ENCODE measurements at regions not wholly inside any gene's neighbourhood (a gene's known extent, or its start where the extent isn't known, plus 50 kb on each side); places are given as distances from the start of the nearest gene placed in this dataset.
A peak's percentile ranks its signal among the peaks of the same experiment; 100 is the strongest.

DNA sequence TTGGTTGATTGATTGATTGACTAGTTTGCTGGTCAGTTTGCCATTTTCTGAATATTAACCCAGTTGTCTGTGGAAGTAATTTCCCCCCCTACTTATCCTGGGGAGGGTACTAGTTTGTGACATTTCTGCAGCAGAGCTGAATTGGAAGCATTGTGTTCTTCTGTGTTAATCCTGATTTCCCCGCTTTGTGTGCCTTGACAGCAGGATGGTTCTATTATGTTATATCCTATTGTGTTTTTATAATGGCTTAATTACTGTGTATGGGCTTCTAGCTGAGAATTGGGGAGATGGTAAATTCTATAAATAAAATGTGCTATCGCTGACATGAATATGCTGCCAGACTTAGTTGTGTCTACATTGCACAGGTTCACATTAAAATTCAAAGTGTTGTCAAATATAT lies 499.7 kb downstream of the COG6 start:
- H3K27ac ChIP-seq (ENCODE audit: control insufficient read depth, insufficient read depth, low read length): no peak overlapping the region
- FAIRE-seq (no peak), DNase-seq (ENCODE audit: low read depth, low spot score) (no peak)
- no peaks in the 10 kb centered on the region for H3K79me2 ChIP-seq (ENCODE audit: control insufficient read depth, insufficient read depth, low read length)
- H3K4me1 ChIP-seq (ENCODE audit: control insufficient read depth, extremely low read depth, insufficient read depth, low read length): peaks cover 7% of the 10 kb centered on the region
- dilution Hi-C loops (cut with MboI; ENCODE audit: extremely low pct_ligation_motif_present, low sequenced_read_pairs): no loop called here
- TF ChIP-seq EZH2 (IDR thresholded peaks at IDR 0.05; ENCODE audit: low read length) (no peak), CTCF (optimal IDR thresholded peaks at IDR 0.05 in 1 of 3, IDR thresholded peaks at IDR 0.05 in 1 of 3, conservative IDR thresholded peaks at IDR 0.05 in 1 of 3; ENCODE audit: extremely low read depth in 1 of 3, insufficient read depth in 2 of 3, low read length in 3 of 3) (no peak)
- no peaks in the 10 kb centered on the region for H3K9me3 ChIP-seq (ENCODE audit: control insufficient read depth, low read depth, low read length)
- H3K27me3 ChIP-seq (ENCODE audit: control insufficient read depth, extremely low read depth, insufficient read depth, low read length): no peaks in the 10 kb centered on the region
- no peaks in the 10 kb centered on the region for H3K36me3 ChIP-seq (ENCODE audit: control insufficient read depth in 2 of 2, extremely low read depth in 1 of 2, insufficient read depth in 2 of 2, low read length in 2 of 2)
- no peak overlapping the region for H3K4me3 ChIP-seq (ENCODE audit: control insufficient read depth in 2 of 3, extremely low read depth in 1 of 3, insufficient read depth in 2 of 3, low read depth in 1 of 3, low read length in 3 of 3)
- no peak overlapping the region for H3K9ac ChIP-seq (ENCODE audit: control insufficient read depth, extremely low read depth, insufficient read depth, low read length)
- H4K20me1 ChIP-seq (ENCODE audit: control insufficient read depth, extremely low read depth, insufficient read depth, low read length): no peaks in the 10 kb centered on the region
- no peak overlapping the region for H3K4me2 ChIP-seq (ENCODE audit: control insufficient read depth, extremely low read depth, insufficient read depth, low read depth, low read length)
- no peak overlapping the region for H2AFZ ChIP-seq (ENCODE audit: control insufficient read depth, low read length)
- no peaks in the 10 kb centered on the region for H3K9me1 ChIP-seq (ENCODE audit: control insufficient read depth, extremely low read depth, insufficient read depth, low read length)

DNA sequence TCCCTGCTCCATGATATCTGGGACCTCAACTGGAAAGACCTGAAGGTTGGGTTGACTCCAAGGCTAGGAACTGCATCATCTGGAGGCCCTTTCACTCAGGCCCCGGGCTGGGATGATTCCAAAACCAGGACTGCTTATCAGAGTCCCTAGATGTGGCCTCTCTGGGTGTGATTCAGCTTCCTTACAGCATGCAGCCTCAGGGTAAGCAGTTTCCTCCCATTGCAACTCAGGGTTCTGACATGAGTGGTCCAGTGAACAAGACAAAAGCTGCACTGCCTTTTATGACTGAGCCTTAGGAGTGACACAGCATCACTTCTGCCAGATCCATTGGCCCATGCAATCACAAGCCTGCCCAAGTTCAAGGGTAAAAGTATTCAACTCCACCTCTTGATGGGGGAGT lies 502.8 kb downstream of the COG6 start:
- Histone ChIP-seq H3K79me2 (ENCODE audit: control insufficient read depth, insufficient read depth, low read length) (no peaks in the 10 kb centered on the region), H3K9me3 (ENCODE audit: control insufficient read depth, low read depth, low read length) (no peaks in the 10 kb centered on the region), H2AFZ (ENCODE audit: control insufficient read depth, low read length) (no peak overlapping the region), H3K27ac (ENCODE audit: control insufficient read depth, insufficient read depth, low read length) (no peak overlapping the region), H3K4me1 (ENCODE audit: control insufficient read depth, extremely low read depth, insufficient read depth, low read length) (peaks cover 7% of the 10 kb centered on the region), H3K27me3 (ENCODE audit: control insufficient read depth, extremely low read depth, insufficient read depth, low read length) (no peaks in the 10 kb centered on the region), H3K4me2 (ENCODE audit: control insufficient read depth, extremely low read depth, insufficient read depth, low read depth, low read length) (no peak overlapping the region), H3K9ac (ENCODE audit: control insufficient read depth, extremely low read depth, insufficient read depth, low read length) (no peak overlapping the region), H4K20me1 (ENCODE audit: control insufficient read depth, extremely low read depth, insufficient read depth, low read length) (no peaks in the 10 kb centered on the region), H3K4me3 (ENCODE audit: control insufficient read depth in 2 of 3, extremely low read depth in 1 of 3, insufficient read depth in 2 of 3, low read depth in 1 of 3, low read length in 3 of 3) (no peak overlapping the region), H3K36me3 (ENCODE audit: control insufficient read depth in 2 of 2, extremely low read depth in 1 of 2, insufficient read depth in 2 of 2, low read length in 2 of 2) (no peaks in the 10 kb centered on the region), H3K9me1 (ENCODE audit: control insufficient read depth, extremely low read depth, insufficient read depth, low read length) (no peaks in the 10 kb centered on the region)
- DNase-seq (ENCODE audit: low read depth, low spot score) (peak; percentile 13), FAIRE-seq (peak; percentile 59)
- no peak for TF ChIP-seq EZH2 (IDR thresholded peaks at IDR 0.05; ENCODE audit: low read length)
- TF ChIP-seq CTCF (optimal IDR thresholded peaks at IDR 0.05 in 1 of 3, IDR thresholded peaks at IDR 0.05 in 1 of 3, conservative IDR thresholded peaks at IDR 0.05 in 1 of 3; ENCODE audit: extremely low read depth in 1 of 3, insufficient read depth in 2 of 3, low read length in 3 of 3): no peak
- dilution Hi-C loops (cut with MboI; ENCODE audit: extremely low pct_ligation_motif_present, low sequenced_read_pairs): no loop called here

Data from keratinocyte (primary cell).